ENCODE measurements at regions not wholly inside any gene's neighbourhood (a gene's known extent, or its start where the extent isn't known, plus 50 kb on each side); places are given as distances from the start of the nearest gene placed in this dataset.

DNA sequence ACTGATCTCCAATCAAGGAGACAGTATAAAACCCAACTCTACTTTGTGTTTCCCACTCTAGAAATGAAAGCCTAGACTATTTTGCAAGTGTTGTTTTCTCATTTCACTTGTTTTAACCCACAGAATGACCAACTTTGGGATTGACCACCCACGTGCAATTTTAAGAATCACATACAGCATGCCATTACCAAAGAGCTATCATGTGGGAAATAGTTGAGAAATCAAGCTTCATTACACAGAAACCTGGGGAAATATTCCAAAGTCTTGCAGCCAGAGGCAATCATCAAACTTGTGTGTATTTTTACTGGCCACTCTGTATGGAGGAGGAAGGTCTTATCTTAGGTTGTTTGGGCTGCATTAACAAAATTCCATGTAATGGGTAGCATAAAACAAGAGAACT lies 451.4 kb upstream of the DAB2 start:
- no peaks in the 10 kb centered on the region for H4K20me1 ChIP-seq (ENCODE audit: control insufficient read depth, extremely low read depth, insufficient read depth, low read length)
- FAIRE-seq (no peak), DNase-seq (ENCODE audit: low read depth, low spot score) (no peak)
- H3K4me1 ChIP-seq (ENCODE audit: control insufficient read depth, extremely low read depth, insufficient read depth, low read length): no peaks in the 10 kb centered on the region
- no peaks in the 10 kb centered on the region for H3K79me2 ChIP-seq (ENCODE audit: control insufficient read depth, insufficient read depth, low read length)
- no peak overlapping the region for H2AFZ ChIP-seq (ENCODE audit: control insufficient read depth, low read length)
- H3K27me3 ChIP-seq (ENCODE audit: control insufficient read depth, extremely low read depth, insufficient read depth, low read length): no peaks in the 10 kb centered on the region
- no peak overlapping the region for H3K4me3 ChIP-seq (ENCODE audit: control insufficient read depth in 2 of 3, extremely low read depth in 1 of 3, insufficient read depth in 2 of 3, low read depth in 1 of 3, low read length in 3 of 3)
- H3K9me3 ChIP-seq (ENCODE audit: control insufficient read depth, low read depth, low read length): no peaks in the 10 kb centered on the region
- no peaks in the 10 kb centered on the region for H3K9me1 ChIP-seq (ENCODE audit: control insufficient read depth, extremely low read depth, insufficient read depth, low read length)
- no peak for TF ChIP-seq EZH2 (IDR thresholded peaks at IDR 0.05; ENCODE audit: low read length)
- TF ChIP-seq, protein P1, sequence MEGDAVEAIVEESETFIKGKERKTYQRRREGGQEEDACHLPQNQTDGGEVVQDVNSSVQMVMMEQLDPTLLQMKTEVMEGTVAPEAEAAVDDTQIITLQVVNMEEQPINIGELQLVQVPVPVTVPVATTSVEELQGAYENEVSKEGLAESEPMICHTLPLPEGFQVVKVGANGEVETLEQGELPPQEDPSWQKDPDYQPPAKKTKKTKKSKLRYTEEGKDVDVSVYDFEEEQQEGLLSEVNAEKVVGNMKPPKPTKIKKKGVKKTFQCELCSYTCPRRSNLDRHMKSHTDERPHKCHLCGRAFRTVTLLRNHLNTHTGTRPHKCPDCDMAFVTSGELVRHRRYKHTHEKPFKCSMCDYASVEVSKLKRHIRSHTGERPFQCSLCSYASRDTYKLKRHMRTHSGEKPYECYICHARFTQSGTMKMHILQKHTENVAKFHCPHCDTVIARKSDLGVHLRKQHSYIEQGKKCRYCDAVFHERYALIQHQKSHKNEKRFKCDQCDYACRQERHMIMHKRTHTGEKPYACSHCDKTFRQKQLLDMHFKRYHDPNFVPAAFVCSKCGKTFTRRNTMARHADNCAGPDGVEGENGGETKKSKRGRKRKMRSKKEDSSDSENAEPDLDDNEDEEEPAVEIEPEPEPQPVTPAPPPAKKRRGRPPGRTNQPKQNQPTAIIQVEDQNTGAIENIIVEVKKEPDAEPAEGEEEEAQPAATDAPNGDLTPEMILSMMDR (optimal IDR thresholded peaks at IDR 0.05 in 1 of 3, IDR thresholded peaks at IDR 0.05 in 1 of 3, conservative IDR thresholded peaks at IDR 0.05 in 1 of 3; ENCODE audit: extremely low read depth in 1 of 3, insufficient read depth in 2 of 3, low read length in 3 of 3): no peak
- no peak overlapping the region for H3K27ac ChIP-seq (ENCODE audit: control insufficient read depth, insufficient read depth, low read length)
- no peak overlapping the region for H3K9ac ChIP-seq (ENCODE audit: control insufficient read depth, extremely low read depth, insufficient read depth, low read length)
- H3K36me3 ChIP-seq (ENCODE audit: control insufficient read depth in 2 of 2, extremely low read depth in 1 of 2, insufficient read depth in 2 of 2, low read length in 2 of 2): no peaks in the 10 kb centered on the region
- dilution Hi-C loops (cut with MboI; ENCODE audit: extremely low pct_ligation_motif_present, low sequenced_read_pairs): no loop called here
- H3K4me2 ChIP-seq (ENCODE audit: control insufficient read depth, extremely low read depth, insufficient read depth, low read depth, low read length): no peak overlapping the region

DNA sequence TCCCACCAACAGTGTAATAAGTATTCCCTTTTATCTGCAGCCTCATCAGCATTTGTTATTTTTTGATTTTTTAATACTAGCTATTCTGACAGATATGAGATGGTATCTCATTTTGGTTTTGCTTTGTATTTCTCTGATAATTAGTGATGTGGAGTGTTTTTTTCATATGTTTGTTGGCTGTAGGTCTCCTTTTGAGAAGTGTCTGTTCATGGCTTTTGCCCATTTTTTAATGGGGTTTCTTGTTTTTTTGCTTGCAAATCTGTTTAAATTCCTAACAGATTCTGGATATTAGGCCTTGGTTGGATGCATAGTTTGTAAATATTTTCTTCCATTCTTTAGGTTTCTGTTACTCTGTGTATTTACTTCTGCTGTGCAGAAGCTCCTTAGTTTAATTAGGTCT lies 445.4 kb upstream of the DAB2 start:
- no peaks in the 10 kb centered on the region for H3K9me3 ChIP-seq (ENCODE audit: control insufficient read depth, low read depth, low read length)

More for the DNA sequence above, 445.4 kb upstream of the DAB2 start:
- H4K20me1 ChIP-seq (ENCODE audit: control insufficient read depth, extremely low read depth, insufficient read depth, low read length): no peaks in the 10 kb centered on the region
- FAIRE-seq (no peak), DNase-seq (ENCODE audit: low read depth, low spot score) (no peak)
- no peaks in the 10 kb centered on the region for H3K79me2 ChIP-seq (ENCODE audit: control insufficient read depth, insufficient read depth, low read length)
- H3K4me3 ChIP-seq (ENCODE audit: control insufficient read depth in 2 of 3, extremely low read depth in 1 of 3, insufficient read depth in 2 of 3, low read depth in 1 of 3, low read length in 3 of 3): no peak overlapping the region
- no peaks in the 10 kb centered on the region for H3K36me3 ChIP-seq (ENCODE audit: control insufficient read depth in 2 of 2, extremely low read depth in 1 of 2, insufficient read depth in 2 of 2, low read length in 2 of 2)
- peaks cover 3% of the 10 kb centered on the region for H3K4me1 ChIP-seq (ENCODE audit: control insufficient read depth, extremely low read depth, insufficient read depth, low read length)
- no peak overlapping the region for H3K9ac ChIP-seq (ENCODE audit: control insufficient read depth, extremely low read depth, insufficient read depth, low read length)
- H3K27me3 ChIP-seq (ENCODE audit: control insufficient read depth, extremely low read depth, insufficient read depth, low read length): no peaks in the 10 kb centered on the region
- H3K4me2 ChIP-seq (ENCODE audit: control insufficient read depth, extremely low read depth, insufficient read depth, low read depth, low read length): no peak overlapping the region
- no peak overlapping the region for H2AFZ ChIP-seq (ENCODE audit: control insufficient read depth, low read length)
- no peaks in the 10 kb centered on the region for H3K9me1 ChIP-seq (ENCODE audit: control insufficient read depth, extremely low read depth, insufficient read depth, low read length)
- dilution Hi-C loops (cut with MboI; ENCODE audit: extremely low pct_ligation_motif_present, low sequenced_read_pairs): no loop called here
- TF ChIP-seq, protein P1 (optimal IDR thresholded peaks at IDR 0.05 in 1 of 3, IDR thresholded peaks at IDR 0.05 in 1 of 3, conservative IDR thresholded peaks at IDR 0.05 in 1 of 3; ENCODE audit: extremely low read depth in 1 of 3, insufficient read depth in 2 of 3, low read length in 3 of 3): no peak
- TF ChIP-seq EZH2 (IDR thresholded peaks at IDR 0.05; ENCODE audit: low read length): no peak
- H3K27ac ChIP-seq (ENCODE audit: control insufficient read depth, insufficient read depth, low read length): no peak overlapping the region
